Transverse colon (tissue), 4 donors: ENCODE measurements at regions not wholly inside any gene's neighbourhood (a gene's known extent, or its start where the extent isn't known, plus 50 kb on each side); places are given as distances from the start of the nearest gene placed in this dataset.

Experiments used
- CTCF ChIP-seq, 5 experiments: fragments of 200-600 bp in 3 of 5; fragments of 450-650 bp in 2 of 5; sonication (generic) in 3 of 5; IDR thresholded peaks; 1 replicate in 2 of 5; 2 replicates in 3 of 5; pipeline ENCODE4 v1.5.1; 2016 to 2017; ENCODE audit warnings: antibody characterized with exemption in 5 of 5, inconsistent platforms in 3 of 5, mild to moderate bottlenecking in 2 of 5, moderate library complexity in 1 of 5
- POLR2AphosphoS5 ChIP-seq, 3 donors: sonication (generic); formaldehyde crosslinking; IDR thresholded peaks; one replicate each; pipeline ENCODE4 v1.6.1; 2016; ENCODE audit warnings: antibody characterized with exemption in 3 of 3

GRCh38 chr9:95729669-95730368 lies 145.7 kb upstream of the ERCC6L2 start:
- TF ChIP-seq POLR2AphosphoS5 (IDR thresholded peaks at IDR 0.05) (no peak), CTCF (IDR thresholded peaks at IDR 0.05) (no peak)
